ENCODE measurements at regions not wholly inside any gene's neighbourhood (a gene's known extent, or its start where the extent isn't known, plus 50 kb on each side); places are given as distances from the start of the nearest gene placed in this dataset.
"Not testable (repeated sequence)": the region's sequence is repeated elsewhere in the genome, so short reads cannot be mapped to it uniquely, and the experiment has no call there.

- DNase-seq (ENCODE audit: low read depth in 2 of 2) = no peak
Measured at GRCh38 chr2:105536175-105536574, 137.3 kb upstream of the FHL2 start.

- DNase-seq (ENCODE audit: low read depth in 2 of 2) = not testable (repeated sequence)
Measured at GRCh38 chr2:105529258-105529657, 130.4 kb upstream of the FHL2 start.

- no peak for DNase-seq (ENCODE audit: low read depth in 2 of 2)
Measured at GRCh38 chr2:105526000-105526925, 127.4 kb upstream of the FHL2 start.

GRCh38 chr2:105525201-105525600, 126.3 kb upstream of the FHL2 start:
- no peak for DNase-seq (ENCODE audit: low read depth in 2 of 2)

GRCh38 chr2:105522645-105523044, 123.8 kb upstream of the FHL2 start:
- DNase-seq (ENCODE audit: low read depth in 2 of 2) = no peak

GRCh38 chr2:105521616-105522015, 122.8 kb upstream of the FHL2 start:
- no peak for DNase-seq (ENCODE audit: low read depth in 2 of 2)

GRCh38 chr2:105521176-105521575, 122.3 kb upstream of the FHL2 start:
- DNase-seq (ENCODE audit: low read depth in 2 of 2) = no peak

- DNase-seq (ENCODE audit: low read depth in 2 of 2) = no peak
Measured at GRCh38 chr2:105519516-105519915, 120.7 kb upstream of the FHL2 start.

GRCh38 chr2:105518897-105519296, 120.0 kb upstream of the FHL2 start:
- no peak for DNase-seq (ENCODE audit: low read depth in 2 of 2)

GRCh38 chr2:105517814-105518705, 119.2 kb upstream of the FHL2 start:
- no peak for DNase-seq (ENCODE audit: low read depth in 2 of 2)

- no peak for DNase-seq (ENCODE audit: low read depth in 2 of 2)
Measured at GRCh38 chr2:105515581-105516415, 116.9 kb upstream of the FHL2 start.

- no peak for DNase-seq (ENCODE audit: low read depth in 2 of 2)
Measured at GRCh38 chr2:105514576-105514975, 115.7 kb upstream of the FHL2 start.

GRCh38 chr2:105510761-105511528, 112.1 kb upstream of the FHL2 start:
- DNase-seq (ENCODE audit: low read depth in 2 of 2) = no peak

GRCh38 chr2:105509269-105510086, 110.6 kb upstream of the FHL2 start:
- DNase-seq (ENCODE audit: low read depth in 2 of 2) = no peak

GRCh38 chr2:105506860-105507259, 108.0 kb upstream of the FHL2 start:
- DNase-seq (ENCODE audit: low read depth in 2 of 2) = peak; percentile 17 to 18

- DNase-seq (ENCODE audit: low read depth in 2 of 2) = no peak
Measured at GRCh38 chr2:105504459-105504858, 105.6 kb upstream of the FHL2 start.

- DNase-seq (ENCODE audit: low read depth in 2 of 2) = no peak
Measured at GRCh38 chr2:105502625-105503334, 103.9 kb upstream of the FHL2 start.

GRCh38 chr2:105498281-105498846, 99.5 kb upstream of the FHL2 start:
- no peak for DNase-seq (ENCODE audit: low read depth in 2 of 2)

- DNase-seq (ENCODE audit: low read depth in 2 of 2) = no peak
Measured at GRCh38 chr2:105497094-105497493, 98.2 kb upstream of the FHL2 start.

Measured in fibroblast of skin of left biceps (primary cell).